ENCODE measurements at regions not wholly inside any gene's neighbourhood (a gene's known extent, or its start where the extent isn't known, plus 50 kb on each side); places are given as distances from the start of the nearest gene placed in this dataset.

GRCh38 chr19:32231691-32232090 is 113.7 kb upstream of the ZNF507 start:
- Histone ChIP-seq H3K36me3 (ENCODE audit: low read depth, missing control alignments) (no peaks in the 10 kb centered on the region), H3K4me1 (no peaks in the 10 kb centered on the region), H3K27ac (no peak overlapping the region), H3K4me3 (no peak overlapping the region), H3K27me3 (no peaks in the 10 kb centered on the region), H3K9me3 (no peaks in the 10 kb centered on the region)
- WGBS, 2 donors, result 61 to 96% methylated on average over 3 to 6 of the region's 6 CpGs
- TF ChIP-seq POLR2A (IDR thresholded peaks at IDR 0.05) (no peak), CTCF (IDR thresholded peaks at IDR 0.05) (no peak)
- intact Hi-C loops (cut with DNase I; ENCODE audit: low total_unique reads), result no loop called here
- no peak for DNase-seq

GRCh38 chr19:32232449-32232848 is 113.0 kb upstream of the ZNF507 start:
- DNase-seq, result no peak
- intact Hi-C loops (cut with DNase I; ENCODE audit: low total_unique reads), result no loop called here
- no peak overlapping the region for H3K27ac ChIP-seq
- no peaks in the 10 kb centered on the region for H3K27me3 ChIP-seq
- no peaks in the 10 kb centered on the region for H3K9me3 ChIP-seq
- H3K36me3 ChIP-seq (ENCODE audit: low read depth, missing control alignments), result no peaks in the 10 kb centered on the region
- 92 to 95% methylated on average over 8 of the region's 8 CpGs for WGBS, 2 donors
- H3K4me3 ChIP-seq, result no peak overlapping the region
- TF ChIP-seq POLR2A (IDR thresholded peaks at IDR 0.05) (no peak), CTCF (IDR thresholded peaks at IDR 0.05) (no peak)
- H3K4me1 ChIP-seq, result no peaks in the 10 kb centered on the region

- intact Hi-C loops (cut with DNase I; ENCODE audit: low total_unique reads), result no loop called here
- no peaks in the 10 kb centered on the region for H3K27me3 ChIP-seq
These were observed 112.3 kb upstream of the ZNF507 start for GRCh38 chr19:32233091-32233490.

GRCh38 chr19:32233885-32234284 is 111.5 kb upstream of the ZNF507 start:
- H3K36me3 ChIP-seq (ENCODE audit: low read depth, missing control alignments), result no peaks in the 10 kb centered on the region
- no peak overlapping the region for H3K27ac ChIP-seq
- no peak for DNase-seq
- no peaks in the 10 kb centered on the region for H3K4me1 ChIP-seq
- H3K9me3 ChIP-seq, result no peaks in the 10 kb centered on the region
- H3K4me3 ChIP-seq, result no peak overlapping the region
- 90 to 95% methylated on average over 4 of the region's 4 CpGs for WGBS, 2 donors
- H3K27me3 ChIP-seq, result no peaks in the 10 kb centered on the region
- intact Hi-C loops (cut with DNase I; ENCODE audit: low total_unique reads), result no loop called here
- TF ChIP-seq CTCF (IDR thresholded peaks at IDR 0.05) (no peak), POLR2A (IDR thresholded peaks at IDR 0.05) (no peak)

More at GRCh38 chr19:32233091-32233490, 112.3 kb upstream of the ZNF507 start:
- no peaks in the 10 kb centered on the region for H3K4me1 ChIP-seq
- no peak overlapping the region for H3K27ac ChIP-seq
- no peaks in the 10 kb centered on the region for H3K36me3 ChIP-seq (ENCODE audit: low read depth, missing control alignments)
- no peaks in the 10 kb centered on the region for H3K9me3 ChIP-seq
- WGBS, 2 donors, result 37 to 62% methylated on average over 6 of the region's 6 CpGs
- DNase-seq, result no peak
- H3K4me3 ChIP-seq, result no peak overlapping the region
- TF ChIP-seq CTCF (IDR thresholded peaks at IDR 0.05) (no peak), POLR2A (IDR thresholded peaks at IDR 0.05) (no peak)

- DNase-seq, result no peak
- Histone ChIP-seq H3K27ac (no peak overlapping the region), H3K36me3 (ENCODE audit: low read depth, missing control alignments) (no peaks in the 10 kb centered on the region), H3K27me3 (no peaks in the 10 kb centered on the region), H3K4me1 (no peaks in the 10 kb centered on the region), H3K4me3 (no peak overlapping the region), H3K9me3 (no peaks in the 10 kb centered on the region)
- intact Hi-C loops (cut with DNase I; ENCODE audit: low total_unique reads), result no loop called here
- 74 to 76% methylated on average over 3 of the region's 3 CpGs for WGBS, 2 donors
- TF ChIP-seq POLR2A (IDR thresholded peaks at IDR 0.05), result no peak
These were observed 110.7 kb upstream of the ZNF507 start for GRCh38 chr19:32234663-32235217.
